ENCODE measurements at regions not wholly inside any gene's neighbourhood (a gene's known extent, or its start where the extent isn't known, plus 50 kb on each side); places are given as distances from the start of the nearest gene placed in this dataset.

- POLR2A ChIA-PET, result no interaction called here
These were observed 2378.4 kb upstream of the WWC1 start for GRCh38 chr5:165913059-165913458.

GRCh38 chr5:165914456-165914855, 2377.0 kb upstream of the WWC1 start:
- POLR2A ChIA-PET, result interaction anchor here (0.6 kb wide), 1 partner anchor 566 kb away, joined by 3 read pairs; no protein-coding TSS in a partner anchor
- DNase-seq (ENCODE audit: extremely low spot score), result no peak
- CTCF ChIA-PET, result interaction anchor here (0.6 kb wide), 1 partner anchor 11 kb away, joined by 3 read pairs; no protein-coding TSS in a partner anchor
- no peak for TF ChIP-seq CTCF (IDR thresholded peaks at IDR 0.05; ENCODE audit: control extremely low read depth, extremely low read depth, low read depth, missing control alignments)

More at GRCh38 chr5:165913059-165913458, 2378.4 kb upstream of the WWC1 start:
- CTCF ChIA-PET, result no interaction called here
- DNase-seq (ENCODE audit: extremely low spot score), result no peak
- no peak for TF ChIP-seq CTCF (IDR thresholded peaks at IDR 0.05; ENCODE audit: control extremely low read depth, extremely low read depth, low read depth, missing control alignments)

GRCh38 chr5:165919196-165919595, 2372.2 kb upstream of the WWC1 start:
- ChIA-PET POLR2A (no interaction called here), CTCF (no interaction called here)
- no peak for DNase-seq (ENCODE audit: extremely low spot score)
- TF ChIP-seq CTCF (IDR thresholded peaks at IDR 0.05; ENCODE audit: control extremely low read depth, extremely low read depth, low read depth, missing control alignments), result no peak

GRCh38 chr5:165920655-165921054, 2370.8 kb upstream of the WWC1 start:
- CTCF ChIA-PET, result no interaction called here
- TF ChIP-seq CTCF (IDR thresholded peaks at IDR 0.05; ENCODE audit: control extremely low read depth, extremely low read depth, low read depth, missing control alignments), result no peak
- DNase-seq (ENCODE audit: extremely low spot score), result no peak
- POLR2A ChIA-PET, result no interaction called here

GRCh38 chr5:165928971-165929370, 2362.5 kb upstream of the WWC1 start:
- no peak for TF ChIP-seq CTCF (IDR thresholded peaks at IDR 0.05; ENCODE audit: control extremely low read depth, extremely low read depth, low read depth, missing control alignments)
- POLR2A ChIA-PET, result no interaction called here
- DNase-seq (ENCODE audit: extremely low spot score), result no peak
- CTCF ChIA-PET, result no interaction called here

- POLR2A ChIA-PET, result no interaction called here
These were observed 2350.9 kb upstream of the WWC1 start for GRCh38 chr5:165940541-165940940.

More at GRCh38 chr5:165940541-165940940, 2350.9 kb upstream of the WWC1 start:
- CTCF ChIA-PET, result no interaction called here
- no peak for TF ChIP-seq CTCF (IDR thresholded peaks at IDR 0.05; ENCODE audit: control extremely low read depth, extremely low read depth, low read depth, missing control alignments)
- DNase-seq (ENCODE audit: extremely low spot score), result no peak

Data from GM10248 (cell line).